ENCODE measurements at regions not wholly inside any gene's neighbourhood (a gene's known extent, or its start where the extent isn't known, plus 50 kb on each side); places are given as distances from the start of the nearest gene placed in this dataset.

DNA sequence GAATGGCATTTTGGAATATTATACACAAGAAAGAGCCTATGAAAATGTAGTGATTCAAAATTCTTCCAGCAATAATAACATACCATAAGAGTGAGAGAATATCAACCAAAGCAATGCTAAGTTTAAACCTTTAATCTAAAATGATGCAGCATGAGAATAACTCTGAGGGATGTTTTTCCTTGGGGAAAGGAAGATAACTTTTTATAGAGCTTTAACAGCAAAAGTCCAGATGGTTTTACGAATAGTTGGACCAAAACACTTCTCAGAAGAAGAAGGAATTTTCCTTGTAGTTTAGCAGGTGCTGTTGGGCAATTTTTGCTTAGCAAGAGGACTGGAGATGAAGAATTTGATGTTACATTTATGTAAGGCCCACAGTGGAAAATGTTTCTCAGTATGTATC lies 1503.2 kb downstream of the HACE1 start (continued):
- TF ChIP-seq CEBPB (IDR thresholded peaks at IDR 0.05; ENCODE audit: low read depth, low read length): no peak

Measured in H1 (cell line).